ES-I3 (cell line): ENCODE measurements at regions not wholly inside any gene's neighbourhood (a gene's known extent, or its start where the extent isn't known, plus 50 kb on each side); places are given as distances from the start of the nearest gene placed in this dataset.

Experiments used
- H3K36me3 ChIP-seq: 2 replicates; pipeline ENCODE4 v1.6.1; 2013; ENCODE audit warnings: mild to moderate bottlenecking, low read length, control low read depth, moderate library complexity; ENCODE audit not compliant: insufficient read depth
- H3K4me1 ChIP-seq: 2 replicates; pipeline ENCODE4 v1.6.1; 2013; ENCODE audit warnings: mild to moderate bottlenecking, control low read depth, low read length; ENCODE audit not compliant: insufficient read depth
- H3K9ac ChIP-seq: 2 replicates; pipeline ENCODE4 v1.6.1; 2013; ENCODE audit warnings: low read depth, mild to moderate bottlenecking, low read length, moderate library complexity
- H3K9me3 ChIP-seq: 2 replicates; pipeline ENCODE4 v1.6.1; 2013; ENCODE audit warnings: mild to moderate bottlenecking, low read length, moderate library complexity; ENCODE audit not compliant: control insufficient read depth, insufficient read depth

GRCh38 chr11:27287205-27287604, 75.8 kb downstream of the CCDC34 start:
- H3K4me1 ChIP-seq = no peaks in the 10 kb centered on the region
- no peak overlapping the region for H3K9ac ChIP-seq
- peaks cover 12% of the 10 kb centered on the region for H3K9me3 ChIP-seq
- no peaks in the 10 kb centered on the region for H3K36me3 ChIP-seq

- Histone ChIP-seq H3K9me3 (peaks cover 6% of the 10 kb centered on the region), H3K9ac (no peak overlapping the region)
These were observed 77.3 kb downstream of the CCDC34 start for GRCh38 chr11:27285761-27286160.

DNA sequence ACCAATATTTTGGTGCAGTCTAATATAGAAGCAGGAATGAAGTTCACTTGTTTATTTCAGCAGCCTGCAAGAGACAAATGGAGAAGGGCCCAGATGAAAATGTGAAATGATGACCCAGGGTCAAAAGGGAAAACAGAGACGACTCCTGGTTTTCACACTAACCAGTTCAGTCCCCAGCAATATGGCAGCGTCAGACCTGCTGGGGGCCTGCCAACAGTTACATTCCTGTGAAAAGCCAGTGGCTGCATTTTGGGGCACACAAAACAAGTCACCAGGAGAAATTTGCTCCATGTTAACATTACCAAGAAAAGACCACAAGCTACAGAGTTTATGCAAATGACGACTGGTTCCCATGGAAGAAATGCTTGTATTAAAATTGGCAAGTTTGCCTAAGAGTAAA, 80.2 kb downstream of the CCDC34 start:
- Histone ChIP-seq H3K4me1 (no peaks in the 10 kb centered on the region), H3K36me3 (no peaks in the 10 kb centered on the region), H3K9me3 (no peaks in the 10 kb centered on the region), H3K9ac (no peak overlapping the region)

More at GRCh38 chr11:27285761-27286160, 77.3 kb downstream of the CCDC34 start:
- no peaks in the 10 kb centered on the region for H3K4me1 ChIP-seq
- H3K36me3 ChIP-seq = no peaks in the 10 kb centered on the region

DNA sequence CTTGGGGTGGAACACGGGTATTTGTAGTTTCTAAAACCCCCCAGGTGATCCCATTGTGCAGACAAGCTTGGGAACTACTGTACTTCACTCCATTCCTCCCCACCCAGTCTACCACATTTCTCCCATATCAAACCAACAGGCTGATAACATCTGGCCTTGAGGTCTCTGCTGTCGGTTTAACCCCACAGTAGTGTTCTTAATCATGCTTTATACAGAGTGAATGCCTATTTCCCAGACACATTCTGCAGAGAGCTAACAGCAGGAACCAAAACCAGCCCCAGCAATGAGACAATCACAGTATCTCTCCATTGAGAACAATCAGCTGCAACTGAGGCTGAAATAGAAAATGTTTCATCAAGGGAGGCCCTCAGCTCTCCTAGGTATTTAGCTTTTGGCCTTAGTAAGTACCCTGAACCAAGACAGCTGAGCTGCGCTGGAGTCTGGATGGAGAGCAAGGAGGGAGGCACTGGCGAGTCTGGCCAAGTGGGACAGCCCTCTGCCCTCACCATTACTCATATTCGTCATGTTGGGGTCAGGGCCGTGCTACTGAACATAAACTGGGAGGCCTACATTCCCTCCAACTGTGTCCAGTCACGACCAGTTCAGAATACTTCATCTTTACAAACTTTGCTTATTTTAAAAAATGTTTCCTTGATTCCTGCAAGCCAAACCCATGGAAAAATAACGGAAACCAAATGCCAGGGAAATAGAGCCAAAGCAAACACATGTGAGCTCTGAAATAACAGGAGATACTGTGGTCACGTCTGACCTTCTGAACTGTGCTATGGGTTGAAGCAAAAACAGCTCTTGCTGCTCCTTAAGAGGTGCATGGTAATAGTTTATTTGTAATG, 81.0 kb downstream of the CCDC34 start:
- Histone ChIP-seq H3K9ac (no peak overlapping the region), H3K4me1 (no peaks in the 10 kb centered on the region), H3K9me3 (no peaks in the 10 kb centered on the region), H3K36me3 (no peaks in the 10 kb centered on the region)

GRCh38 chr11:27281276-27281675, 81.7 kb downstream of the CCDC34 start:
- Histone ChIP-seq H3K9ac (no peak overlapping the region), H3K9me3 (no peaks in the 10 kb centered on the region), H3K36me3 (no peaks in the 10 kb centered on the region), H3K4me1 (no peaks in the 10 kb centered on the region)

GRCh38 chr11:27280140-27280539, 82.9 kb downstream of the CCDC34 start:
- Histone ChIP-seq H3K9me3 (no peaks in the 10 kb centered on the region), H3K36me3 (no peaks in the 10 kb centered on the region), H3K9ac (no peak overlapping the region), H3K4me1 (no peaks in the 10 kb centered on the region)

GRCh38 chr11:27279460-27279859, 83.6 kb downstream of the CCDC34 start:
- H3K9ac ChIP-seq = no peak overlapping the region
- H3K4me1 ChIP-seq = no peaks in the 10 kb centered on the region
- H3K36me3 ChIP-seq = no peaks in the 10 kb centered on the region
- no peaks in the 10 kb centered on the region for H3K9me3 ChIP-seq

DNA sequence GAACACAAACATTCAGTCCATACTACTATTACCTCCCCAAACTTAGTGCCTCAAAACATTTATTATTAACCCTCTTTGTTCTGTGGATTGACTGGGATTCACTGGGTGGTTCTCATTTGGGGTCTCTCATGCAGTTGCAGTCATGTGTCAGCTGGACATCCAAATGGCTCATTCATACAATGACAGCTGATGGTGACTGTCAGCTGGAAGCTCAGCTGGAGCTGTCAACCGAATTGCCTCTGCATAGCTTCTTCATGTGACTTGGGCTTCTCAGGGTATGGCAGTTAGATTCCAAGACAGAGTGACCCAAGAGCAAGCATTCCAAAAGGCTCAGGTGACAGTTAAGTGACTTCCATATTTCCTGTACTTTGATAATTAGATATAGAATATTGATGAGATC, 85.2 kb downstream of the CCDC34 start:
- Histone ChIP-seq H3K9me3 (no peaks in the 10 kb centered on the region; the same call in 1 of the 2 replicates), H3K4me1 (no peaks in the 10 kb centered on the region), H3K36me3 (no peaks in the 10 kb centered on the region), H3K9ac (no peak overlapping the region)

GRCh38 chr11:27276141-27276540, 86.9 kb downstream of the CCDC34 start:
- H3K4me1 ChIP-seq = no peaks in the 10 kb centered on the region
- no peaks in the 10 kb centered on the region for H3K36me3 ChIP-seq

GRCh38 chr11:27274854-27275395, 88.1 kb downstream of the CCDC34 start:
- no peaks in the 10 kb centered on the region; the same call in 1 of the 2 replicates for H3K9me3 ChIP-seq
- no peak overlapping the region for H3K9ac ChIP-seq
- H3K36me3 ChIP-seq = no peaks in the 10 kb centered on the region
- H3K4me1 ChIP-seq = no peaks in the 10 kb centered on the region

More at GRCh38 chr11:27276141-27276540, 86.9 kb downstream of the CCDC34 start:
- no peak overlapping the region for H3K9ac ChIP-seq
- no peaks in the 10 kb centered on the region; the same call in 1 of the 2 replicates for H3K9me3 ChIP-seq

DNA sequence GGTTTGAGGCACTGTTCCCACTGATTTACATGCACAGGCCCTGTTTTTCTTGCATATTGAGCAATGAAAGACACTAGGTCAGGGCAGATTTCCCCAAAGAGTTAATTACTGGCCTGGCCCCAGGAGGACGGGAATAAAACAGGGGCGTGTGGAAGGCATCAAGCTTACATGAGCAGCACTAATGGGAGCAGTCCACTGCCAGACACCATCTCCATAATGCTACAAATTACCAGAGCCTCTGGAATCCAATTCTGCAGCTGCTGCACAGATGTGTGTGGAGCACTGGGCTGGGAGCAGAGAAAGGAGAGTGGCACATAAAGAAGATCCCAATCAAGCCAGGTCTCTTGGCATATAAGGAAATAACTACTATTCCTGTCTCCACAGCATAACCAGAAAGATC, 96.9 kb downstream of the CCDC34 start:
- Histone ChIP-seq H3K9ac (no peak overlapping the region), H3K9me3 (no peaks in the 10 kb centered on the region), H3K4me1 (no peaks in the 10 kb centered on the region), H3K36me3 (no peaks in the 10 kb centered on the region)

DNA sequence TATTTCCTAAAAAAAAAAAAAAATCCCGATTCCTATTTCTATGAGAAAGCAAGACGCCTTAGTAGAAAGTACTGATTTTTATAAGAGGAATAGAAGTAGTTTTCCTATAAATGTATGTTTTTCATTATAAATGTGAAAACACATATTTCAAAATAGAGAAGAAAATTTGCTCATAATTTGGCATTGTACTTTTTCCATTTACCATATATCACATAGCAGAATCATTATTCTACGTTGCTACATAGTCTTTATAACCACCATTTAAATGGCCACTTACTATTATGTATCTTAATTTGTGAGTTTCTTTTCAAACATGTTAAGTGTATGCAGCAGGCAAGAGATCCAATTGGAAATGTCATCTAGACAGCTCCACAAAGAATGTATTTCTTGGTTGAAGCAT, 99.0 kb downstream of the CCDC34 start:
- H3K36me3 ChIP-seq = no peaks in the 10 kb centered on the region
- H3K4me1 ChIP-seq = no peaks in the 10 kb centered on the region
- H3K9ac ChIP-seq = no peak overlapping the region
- H3K9me3 ChIP-seq = no peaks in the 10 kb centered on the region

- Histone ChIP-seq H3K9me3 (no peaks in the 10 kb centered on the region), H3K4me1 (no peaks in the 10 kb centered on the region), H3K36me3 (no peaks in the 10 kb centered on the region), H3K9ac (no peak overlapping the region)
These were observed 100.0 kb downstream of the CCDC34 start for GRCh38 chr11:27263046-27263445.

DNA sequence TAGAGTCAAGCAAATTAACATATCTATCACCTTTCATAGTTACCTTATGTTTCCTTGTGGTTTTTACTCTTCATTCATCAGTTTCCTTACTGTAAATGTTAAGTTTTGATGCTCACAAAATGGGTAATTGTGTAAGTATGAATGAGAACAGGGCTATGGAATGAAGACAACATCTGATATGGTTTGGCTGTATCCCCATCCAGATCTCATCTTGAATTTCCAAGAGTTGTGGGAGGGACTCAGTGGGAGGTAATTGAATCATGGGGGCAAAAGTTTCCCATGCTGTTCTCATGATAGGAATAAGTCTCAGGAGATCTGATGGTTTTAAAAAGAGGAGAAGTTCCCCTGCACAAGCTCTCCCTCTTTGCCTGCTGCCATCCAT, 107.6 kb downstream of the CCDC34 start:
- no peaks in the 10 kb centered on the region; the same call in 1 of the 2 replicates for H3K9me3 ChIP-seq
- H3K9ac ChIP-seq = no peak overlapping the region
- H3K4me1 ChIP-seq = no peaks in the 10 kb centered on the region
- no peaks in the 10 kb centered on the region for H3K36me3 ChIP-seq
